HCT116 (cell line): ENCODE measurements at regions not wholly inside any gene's neighbourhood (a gene's known extent, or its start where the extent isn't known, plus 50 kb on each side); places are given as distances from the start of the nearest gene placed in this dataset.

Experiments used
- ATAC-seq: fragments of 200-7000 bp; cut with Tn5 transposase; 2 replicates; pipeline ENCODE4 v1.9.1; 2020; ENCODE audit warnings: mild to moderate bottlenecking, moderate library complexity
- BruUV-seq: library from RNA; stranded (reverse); fragments of 400-500 nt; replicated peaks from 2 replicates; lab custom pipeline; 2021; lab: Mats Ljungman, UMichigan
- CTCF ChIA-PET: fragments of 300-600 bp; sonication (Branson Sonifier 250); formaldehyde crosslinking; loops from one replicate; lab custom pipeline; 2021; ENCODE audit warnings: antibody characterized with exemption; lab: Charles Lee
- POLR2A ChIA-PET: fragments of 300-600, 350-600 bp; sonication (Branson Sonifier 250); formaldehyde crosslinking; loops from one replicate; lab custom pipeline; 2021; ENCODE audit warnings: antibody characterized with exemption; lab: Charles Lee
- RAD21 ChIA-PET, 2 experiments: fragments of 300-600 bp; sonication (Branson Sonifier 250); formaldehyde crosslinking; loops; one replicate each; lab custom pipeline; 2023; ENCODE audit warnings: low total read pairs in 2 of 2; ENCODE audit not compliant: uncharacterized antibody in 2 of 2, unreplicated experiment in 2 of 2, low non-redundant PET in 1 of 2; lab: Charles Lee
- DNase-seq: peaks from one replicate; pipeline ENCODE4 v3.0.0-alpha.2; 2010; ENCODE audit warnings: low read depth, low spot score
- H2AFZ ChIP-seq: fragments of 200-600 bp; shearing (Covaris generic), sonication (generic); 2 replicates; pipeline ENCODE4 v1.6.1; 2017; ENCODE audit warnings: low read depth, mixed run types, mixed read lengths, antibody characterized with exemption, low read length; ENCODE audit not compliant: poor library complexity, severe bottlenecking
- H3K27ac ChIP-seq: 2 replicates; pipeline ENCODE4 v1.5.1; 2012; ENCODE audit warnings: low read depth, low read length
- H3K27me3 ChIP-seq: fragments of 200-600 bp; sonication (generic); 2 replicates; pipeline ENCODE4 v1.6.1; 2016; ENCODE audit warnings: mixed run types, low read length, mixed read lengths; ENCODE audit not compliant: insufficient read depth
- H3K36me3 ChIP-seq, 2 experiments: fragments of 200-500 bp in 1 of 2; fragments of 200-600 bp in 1 of 2; sonication (Bioruptor generic) in 1 of 2; sonication (generic) in 1 of 2; 2 replicates each; pipeline versions ENCODE4 v1.5.1 to v1.6.1; 2014 to 2016; ENCODE audit warnings: low read length in 2 of 2, inconsistent platforms in 1 of 2, mixed read lengths in 1 of 2, mixed run types in 1 of 2; ENCODE audit not compliant: insufficient read depth in 2 of 2, control insufficient read depth in 1 of 2
- H3K4me1 ChIP-seq, 2 experiments: fragments of 200-600 bp in 1 of 2; sonication (generic) in 1 of 2; 2 replicates each; pipeline versions ENCODE4 v1.5.1 to v1.6.1; 2012 to 2017; ENCODE audit warnings: low read length in 2 of 2, inconsistent platforms in 1 of 2, mild to moderate bottlenecking in 1 of 2, mixed read lengths in 1 of 2, mixed run types in 1 of 2, moderate library complexity in 1 of 2; ENCODE audit not compliant: insufficient read depth in 2 of 2, control insufficient read depth in 1 of 2
- H3K4me2 ChIP-seq: fragments of 200-600 bp; sonication (generic); 2 replicates; pipeline ENCODE4 v1.6.1; 2017; ENCODE audit warnings: mixed run types, low read length, mixed read lengths
- H3K4me3 ChIP-seq, 2 experiments: fragments of 200-600 bp in 1 of 2; sonication (generic) in 1 of 2; replicated peaks in 1 of 2; 2 replicates each; pipeline ENCODE4 v1.5.1; 2011 to 2016; ENCODE audit warnings: low read length in 2 of 2, control low read depth in 1 of 2, low read depth in 1 of 2, mild to moderate bottlenecking in 1 of 2, mixed read lengths in 1 of 2, mixed run types in 1 of 2
- H3K79me2 ChIP-seq: fragments of 200-600 bp; sonication (generic); 2 replicates; pipeline ENCODE4 v1.6.1; 2017; ENCODE audit warnings: mild to moderate bottlenecking, mixed run types, low read length, moderate library complexity, mixed read lengths; ENCODE audit not compliant: insufficient read depth
- H3K9ac ChIP-seq: fragments of 200-600 bp; sonication (generic); 2 replicates; pipeline ENCODE4 v1.6.1; 2016; ENCODE audit warnings: low read length, mixed read lengths
- H3K9me2 ChIP-seq: fragments of 200-600 bp; sonication (generic), shearing (Covaris generic); 2 replicates; pipeline ENCODE4 v1.6.1; 2017; ENCODE audit warnings: mixed run types, mild to moderate bottlenecking, moderate library complexity; ENCODE audit not compliant: insufficient read depth
- H3K9me3 ChIP-seq, 2 experiments: fragments of 200-500 bp in 1 of 2; fragments of 200-600 bp in 1 of 2; sonication (Bioruptor generic) in 1 of 2; sonication (generic) in 1 of 2; 2 replicates each; pipeline ENCODE4 v1.6.1; 2014 to 2017; ENCODE audit warnings: low read length in 2 of 2, mixed read lengths in 2 of 2, inconsistent platforms in 1 of 2, low read depth in 1 of 2, mild to moderate bottlenecking in 1 of 2, mixed run types in 1 of 2, moderate library complexity in 1 of 2; ENCODE audit not compliant: control insufficient read depth in 1 of 2, insufficient read depth in 1 of 2
- H4K20me1 ChIP-seq: fragments of 200-600 bp; sonication (generic), shearing (Covaris generic); 2 replicates; pipeline ENCODE4 v1.6.1; 2017; ENCODE audit warnings: mixed run types, mild to moderate bottlenecking, moderate library complexity; ENCODE audit not compliant: insufficient read depth
- CBX3 ChIP-seq: IDR thresholded peaks from 2 replicates; pipeline ENCODE4 v1.6.1; 2012; ENCODE audit warnings: low read depth
- CEBPB ChIP-seq: IDR thresholded peaks from 2 replicates; pipeline ENCODE4 v1.6.1; 2012; ENCODE audit warnings: low read depth
- EZH2phosphoT487 ChIP-seq: fragments of 200-600 bp; IDR thresholded peaks from 2 replicates; pipeline ENCODE4 v1.6.1; 2018; ENCODE audit warnings: antibody characterized with exemption, borderline replicate concordance
- FOSL1 ChIP-seq: IDR thresholded peaks from 2 replicates; pipeline ENCODE4 v1.6.1; 2012; ENCODE audit warnings: low read depth
- JUND ChIP-seq: IDR thresholded peaks from 2 replicates; pipeline ENCODE4 v1.6.1; 2012
- RAD21 ChIP-seq: IDR thresholded peaks from 2 replicates; pipeline ENCODE4 v1.6.1; 2012; ENCODE audit warnings: low read depth, mild to moderate bottlenecking
- SP1 ChIP-seq: IDR thresholded peaks from 2 replicates; pipeline ENCODE4 v1.6.1; 2012; ENCODE audit warnings: low read depth
- SRF ChIP-seq: IDR thresholded peaks from 2 replicates; pipeline ENCODE4 v1.6.1; 2012; ENCODE audit warnings: low read depth
- ZFX ChIP-seq: fragments of 450-650 bp; IDR thresholded peaks from 2 replicates; pipeline ENCODE4 v1.6.1; 2017
- intact Hi-C: fragments of 100-400 bp; cut with micrococcal nuclease; formaldehyde crosslinking; loops from 2 replicates; pipeline ENCODE4 v1.10.0; 2022

DNA sequence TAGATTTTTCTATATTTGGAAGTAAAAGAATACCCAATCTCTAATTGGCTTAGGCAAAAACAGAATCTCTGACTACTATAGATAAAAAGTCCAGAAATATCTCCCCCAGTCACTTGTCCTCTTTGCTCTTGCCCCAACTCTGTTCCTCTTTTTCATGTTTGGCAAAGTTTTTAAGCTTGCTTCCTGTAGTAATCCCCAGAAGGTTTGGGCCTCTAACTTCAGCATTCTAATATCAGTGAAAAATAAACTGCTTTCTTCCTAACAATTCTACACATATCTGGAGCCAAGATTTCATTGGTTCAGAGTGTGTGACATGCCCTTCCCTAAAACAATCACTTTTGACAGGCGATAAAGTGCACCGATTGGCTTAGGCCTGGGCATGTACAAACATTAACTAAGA, 1680.3 kb downstream of the MAT2B start:
- no peak for ATAC-seq
- Histone ChIP-seq H3K4me1 (no peaks in the 10 kb centered on the region), H3K9me3 (peaks cover 0 to 5% of the 10 kb centered on the region in 2 experiments; a peak in 2 of 4 replicates), H4K20me1 (no peaks in the 10 kb centered on the region), H3K27me3 (no peaks in the 10 kb centered on the region), H3K4me2 (no peak overlapping the region), H3K36me3 (no peaks in the 10 kb centered on the region), H3K27ac (no peak overlapping the region), H3K9ac (no peak overlapping the region), H3K9me2 (no peaks in the 10 kb centered on the region), H2AFZ (no peak overlapping the region), H3K4me3 (no peak overlapping the region), H3K79me2 (no peaks in the 10 kb centered on the region)
- no TSS peak for BruUV-seq
- POLR2A ChIA-PET: no interaction called here
- TF ChIP-seq JUND (no peak), ZFX (no peak), CEBPB (no peak), RAD21 (no peak), EZH2phosphoT487 (no peak)
- no peak for DNase-seq
- RAD21 ChIA-PET: no interaction called here
- CTCF ChIA-PET: no interaction called here
- intact Hi-C loops: no loop called here

DNA sequence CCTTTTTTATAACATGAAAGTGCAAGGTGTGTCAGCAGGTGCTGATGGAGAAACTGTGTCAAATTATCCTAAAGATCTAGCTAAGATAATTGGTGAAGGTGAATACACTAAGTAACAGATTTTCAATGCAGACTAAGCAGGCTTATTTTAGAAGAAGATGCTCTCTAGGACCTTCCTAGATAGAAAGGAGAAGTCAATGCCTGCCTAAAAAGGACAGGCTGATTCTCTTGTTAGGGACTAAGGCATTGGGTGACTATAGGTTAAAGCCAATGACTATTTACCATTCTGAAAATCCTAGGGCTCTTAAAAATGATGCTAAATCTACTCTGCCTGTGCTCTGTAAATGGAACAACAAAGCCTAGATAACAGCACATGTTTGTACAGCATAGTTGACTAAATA, 1682.4 kb downstream of the MAT2B start:
- TF ChIP-seq ZFX: no peak
- no peak for TF ChIP-seq CBX3
- TF ChIP-seq SP1: no peak
- TF ChIP-seq SRF: no peak
- no peak for TF ChIP-seq FOSL1
- ATAC-seq (no peak), DNase-seq (no peak)
- POLR2A ChIA-PET: no interaction called here
- Histone ChIP-seq H2AFZ (no peak overlapping the region), H3K27me3 (no peaks in the 10 kb centered on the region), H3K9ac (no peak overlapping the region), H3K36me3 (no peaks in the 10 kb centered on the region), H3K4me2 (no peak overlapping the region), H3K9me3 (peaks cover 0 to 5% of the 10 kb centered on the region in 2 experiments; a peak in 2 of 4 replicates), H3K4me3 (no peak overlapping the region), H3K27ac (no peak overlapping the region), H3K4me1 (no peaks in the 10 kb centered on the region), H3K79me2 (no peaks in the 10 kb centered on the region), H3K9me2 (no peaks in the 10 kb centered on the region), H4K20me1 (no peaks in the 10 kb centered on the region)
- no TSS peak for BruUV-seq
- intact Hi-C loops: no loop called here
- CTCF ChIA-PET: no interaction called here
- RAD21 ChIA-PET: no interaction called here
